Amygdala (tissue), 56 donors: ENCODE measurements at regions not wholly inside any gene's neighbourhood (a gene's known extent, or its start where the extent isn't known, plus 50 kb on each side); places are given as distances from the start of the nearest gene placed in this dataset.

ENCODE experiments used
- DNase-seq, 56 donors: peaks; one replicate each; lab custom pipeline; 2025; lab: John Stamatoyannopoulos, UW

- DNase-seq, result no peak
These were observed 569.4 kb downstream of the CDH26 start for GRCh38 chr20:60527656-60528055.

GRCh38 chr20:60528141-60528540 is 569.9 kb downstream of the CDH26 start:
- DNase-seq, result no peak

- DNase-seq, result no peak
These were observed 570.9 kb downstream of the CDH26 start for GRCh38 chr20:60529149-60529548.

- DNase-seq, result no peak
These were observed 577.0 kb downstream of the CDH26 start for GRCh38 chr20:60535211-60535610.

GRCh38 chr20:60540591-60540990 is 582.4 kb downstream of the CDH26 start:
- DNase-seq, result no peak

- DNase-seq, result no peak
These were observed 583.8 kb downstream of the CDH26 start for GRCh38 chr20:60541991-60542390.

- DNase-seq, result no peak
These were observed 585.4 kb downstream of the CDH26 start for GRCh38 chr20:60543598-60543997.

GRCh38 chr20:60553095-60553494 is 594.9 kb downstream of the CDH26 start:
- DNase-seq, result no peak

- no peak for DNase-seq
These were observed 600.3 kb downstream of the CDH26 start for GRCh38 chr20:60558486-60558885.

- DNase-seq, result no peak
These were observed 601.2 kb downstream of the CDH26 start for GRCh38 chr20:60559462-60559861.

GRCh38 chr20:60561052-60561451 is 602.8 kb downstream of the CDH26 start:
- no peak for DNase-seq

GRCh38 chr20:60565083-60565482 is 606.9 kb downstream of the CDH26 start:
- no peak for DNase-seq

- DNase-seq, result no peak
These were observed 607.3 kb downstream of the CDH26 start for GRCh38 chr20:60565551-60565950.

GRCh38 chr20:60569116-60569515 is 610.9 kb downstream of the CDH26 start:
- DNase-seq, result no peak

GRCh38 chr20:60570481-60571277 is 612.5 kb downstream of the CDH26 start:
- DNase-seq, result no peak

GRCh38 chr20:60573003-60573680 is 614.9 kb downstream of the CDH26 start:
- peak in 4 of 56 donors; percentile 2 to 10 (median 7) for DNase-seq

GRCh38 chr20:60576236-60576635 is 618.0 kb downstream of the CDH26 start:
- DNase-seq, result no peak

GRCh38 chr20:60579941-60580515 is 621.8 kb downstream of the CDH26 start:
- DNase-seq, result no peak

GRCh38 chr20:60581606-60582115 is 623.4 kb downstream of the CDH26 start:
- no peak for DNase-seq

GRCh38 chr20:60583741-60584140 is 625.5 kb downstream of the CDH26 start:
- peak in 3 of 56 donors; percentile 5 to 33 (median 22) for DNase-seq

GRCh38 chr20:60584221-60584620 is 626.0 kb downstream of the CDH26 start:
- DNase-seq, result no peak
